Inflammatory macrophage (primary cell): ENCODE measurements at regions not wholly inside any gene's neighbourhood (a gene's known extent, or its start where the extent isn't known, plus 50 kb on each side); places are given as distances from the start of the nearest gene placed in this dataset.

ENCODE experiments used
- DNase-seq, 2 donors: peaks; one replicate each; pipeline ENCODE4 v3.0.0-alpha.2; 2020 to 2022

GRCh38 chr16:80299416-80299815, 241.4 kb upstream of the DYNLRB2 start:
- no peak for DNase-seq

- no peak for DNase-seq
Measured at GRCh38 chr16:80298676-80299075, 242.1 kb upstream of the DYNLRB2 start.

GRCh38 chr16:80296034-80296433, 244.8 kb upstream of the DYNLRB2 start:
- no peak for DNase-seq

- DNase-seq = no peak
Measured at GRCh38 chr16:80294172-80294571, 246.6 kb upstream of the DYNLRB2 start.

- no peak for DNase-seq
Measured at GRCh38 chr16:80288616-80289015, 252.2 kb upstream of the DYNLRB2 start.

- DNase-seq = no peak
Measured at GRCh38 chr16:80287674-80288073, 253.1 kb upstream of the DYNLRB2 start.

- DNase-seq = no peak
Measured at GRCh38 chr16:80285104-80285503, 255.7 kb upstream of the DYNLRB2 start.

- DNase-seq = no peak
Measured at GRCh38 chr16:80283466-80284392, 257.1 kb upstream of the DYNLRB2 start.

- DNase-seq = no peak
Measured at GRCh38 chr16:80280557-80280956, 260.2 kb upstream of the DYNLRB2 start.

- no peak for DNase-seq
Measured at GRCh38 chr16:80279656-80280055, 261.1 kb upstream of the DYNLRB2 start.

- no peak for DNase-seq
Measured at GRCh38 chr16:80277182-80277581, 263.6 kb upstream of the DYNLRB2 start.

GRCh38 chr16:80274576-80275191, 266.1 kb upstream of the DYNLRB2 start:
- no peak for DNase-seq

GRCh38 chr16:80273635-80274538, 266.9 kb upstream of the DYNLRB2 start:
- no peak for DNase-seq

- DNase-seq = no peak
Measured at GRCh38 chr16:80265624-80266306, 275.0 kb upstream of the DYNLRB2 start.

- DNase-seq = no peak
Measured at GRCh38 chr16:80263848-80264694, 276.7 kb upstream of the DYNLRB2 start.

GRCh38 chr16:80263181-80263823, 277.5 kb upstream of the DYNLRB2 start:
- DNase-seq = no peak

GRCh38 chr16:80260906-80261311, 279.9 kb upstream of the DYNLRB2 start:
- DNase-seq = no peak

- no peak for DNase-seq
Measured at GRCh38 chr16:80259290-80259805, 281.4 kb upstream of the DYNLRB2 start.

- DNase-seq = no peak
Measured at GRCh38 chr16:80258407-80258806, 282.4 kb upstream of the DYNLRB2 start.

- no peak for DNase-seq
Measured at GRCh38 chr16:80254970-80255369, 285.8 kb upstream of the DYNLRB2 start.

GRCh38 chr16:80253741-80254140, 287.1 kb upstream of the DYNLRB2 start:
- DNase-seq = no peak
